ENCODE measurements at regions not wholly inside any gene's neighbourhood (a gene's known extent, or its start where the extent isn't known, plus 50 kb on each side); places are given as distances from the start of the nearest gene placed in this dataset.

GRCh38 chr18:55753643-55754263 is 165.8 kb upstream of the TCF4 start:
- Histone ChIP-seq H3K79me2 (ENCODE audit: low read length) (no peaks in the 10 kb centered on the region), H3K9me2 (replicated peaks; ENCODE audit: insufficient read depth, low read length) (no peaks in the 10 kb centered on the region), H3K4me1 (ENCODE audit: low read length) (no peaks in the 10 kb centered on the region), H3K4me2 (ENCODE audit: low read depth, low read length) (no peak overlapping the region), H3K27me3 (replicated peaks; ENCODE audit: insufficient read depth, low read length) (no peaks in the 10 kb centered on the region), H3K9me3 (replicated peaks; ENCODE audit: insufficient read depth, low read length) (no peaks in the 10 kb centered on the region), H3K9ac (ENCODE audit: low read length) (no peak overlapping the region), H3K4me3 (ENCODE audit: low read length) (no peak overlapping the region), H4K20me1 (ENCODE audit: insufficient read depth, low read length) (no peaks in the 10 kb centered on the region), H3K27ac (ENCODE audit: low read length) (no peak overlapping the region), H3F3A (ENCODE audit: insufficient read depth, low read length) (no peaks in the 10 kb centered on the region), H2AFZ (ENCODE audit: low read length) (no peak overlapping the region), H3K36me3 (replicated peaks; ENCODE audit: insufficient read depth, low read length) (no peaks in the 10 kb centered on the region)
- TF ChIP-seq EZH2 (optimal IDR thresholded peaks at IDR 0.05; ENCODE audit: low read depth, low read length) (no peak), EZH2phosphoT487 (IDR thresholded peaks at IDR 0.05; ENCODE audit: low read length) (no peak), CTCF (IDR thresholded peaks at IDR 0.05; ENCODE audit: low read length) (no peak)
- DNase-seq = no peak

- Histone ChIP-seq H3K36me3 (replicated peaks; ENCODE audit: insufficient read depth, low read length) (no peaks in the 10 kb centered on the region), H3K27me3 (replicated peaks; ENCODE audit: insufficient read depth, low read length) (no peaks in the 10 kb centered on the region), H2AFZ (ENCODE audit: low read length) (no peak overlapping the region), H3F3A (ENCODE audit: insufficient read depth, low read length) (no peaks in the 10 kb centered on the region), H4K20me1 (ENCODE audit: insufficient read depth, low read length) (no peaks in the 10 kb centered on the region), H3K4me3 (ENCODE audit: low read length) (no peak overlapping the region), H3K4me2 (ENCODE audit: low read depth, low read length) (no peak overlapping the region), H3K9me2 (replicated peaks; ENCODE audit: insufficient read depth, low read length) (no peaks in the 10 kb centered on the region), H3K9ac (ENCODE audit: low read length) (no peak overlapping the region), H3K79me2 (ENCODE audit: low read length) (no peaks in the 10 kb centered on the region), H3K9me3 (replicated peaks; ENCODE audit: insufficient read depth, low read length) (no peaks in the 10 kb centered on the region), H3K27ac (ENCODE audit: low read length) (no peak overlapping the region), H3K4me1 (ENCODE audit: low read length) (no peaks in the 10 kb centered on the region)
- DNase-seq = no peak
- TF ChIP-seq EZH2 (optimal IDR thresholded peaks at IDR 0.05; ENCODE audit: low read depth, low read length) (no peak), CTCF (IDR thresholded peaks at IDR 0.05; ENCODE audit: low read length) (no peak), EZH2phosphoT487 (IDR thresholded peaks at IDR 0.05; ENCODE audit: low read length) (no peak)
Measured at GRCh38 chr18:55751476-55751875, 163.5 kb upstream of the TCF4 start.

- Histone ChIP-seq H3K9me3 (replicated peaks; ENCODE audit: insufficient read depth, low read length) (no peaks in the 10 kb centered on the region), H3K4me3 (ENCODE audit: low read length) (no peak overlapping the region), H3K36me3 (replicated peaks; ENCODE audit: insufficient read depth, low read length) (no peaks in the 10 kb centered on the region), H2AFZ (ENCODE audit: low read length) (no peak overlapping the region), H4K20me1 (ENCODE audit: insufficient read depth, low read length) (no peaks in the 10 kb centered on the region), H3K79me2 (ENCODE audit: low read length) (no peaks in the 10 kb centered on the region), H3K27ac (ENCODE audit: low read length) (no peak overlapping the region), H3K4me1 (ENCODE audit: low read length) (no peaks in the 10 kb centered on the region), H3K4me2 (ENCODE audit: low read depth, low read length) (no peak overlapping the region), H3F3A (ENCODE audit: insufficient read depth, low read length) (no peaks in the 10 kb centered on the region), H3K9me2 (replicated peaks; ENCODE audit: insufficient read depth, low read length) (no peaks in the 10 kb centered on the region), H3K9ac (ENCODE audit: low read length) (no peak overlapping the region), H3K27me3 (replicated peaks; ENCODE audit: insufficient read depth, low read length) (no peaks in the 10 kb centered on the region)
- TF ChIP-seq EZH2 (optimal IDR thresholded peaks at IDR 0.05; ENCODE audit: low read depth, low read length) = no peak
- DNase-seq = no peak
Measured at GRCh38 chr18:55748227-55748738, 160.3 kb upstream of the TCF4 start.

GRCh38 chr18:55744206-55744605 is 156.2 kb upstream of the TCF4 start:
- Histone ChIP-seq H3K4me2 (ENCODE audit: low read depth, low read length) (no peak overlapping the region), H3K9me2 (replicated peaks; ENCODE audit: insufficient read depth, low read length) (no peaks in the 10 kb centered on the region), H3K27me3 (replicated peaks; ENCODE audit: insufficient read depth, low read length) (no peaks in the 10 kb centered on the region), H3K36me3 (replicated peaks; ENCODE audit: insufficient read depth, low read length) (no peaks in the 10 kb centered on the region), H4K20me1 (ENCODE audit: insufficient read depth, low read length) (no peaks in the 10 kb centered on the region), H2AFZ (ENCODE audit: low read length) (no peak overlapping the region), H3K9me3 (replicated peaks; ENCODE audit: insufficient read depth, low read length) (no peaks in the 10 kb centered on the region), H3K27ac (ENCODE audit: low read length) (no peak overlapping the region), H3K79me2 (ENCODE audit: low read length) (no peaks in the 10 kb centered on the region), H3K9ac (ENCODE audit: low read length) (no peak overlapping the region), H3K4me1 (ENCODE audit: low read length) (no peaks in the 10 kb centered on the region), H3K4me3 (ENCODE audit: low read length) (no peak overlapping the region), H3F3A (ENCODE audit: insufficient read depth, low read length) (no peaks in the 10 kb centered on the region)
- TF ChIP-seq EZH2phosphoT487 (IDR thresholded peaks at IDR 0.05; ENCODE audit: low read length) = no peak
- no peak for TF ChIP-seq EZH2 (optimal IDR thresholded peaks at IDR 0.05; ENCODE audit: low read depth, low read length)
- no peak for TF ChIP-seq CTCF (IDR thresholded peaks at IDR 0.05; ENCODE audit: low read length)
- no peak for DNase-seq

All from MM.1S (cell line).